DND-41 (cell line): ENCODE measurements at regions not wholly inside any gene's neighbourhood (a gene's known extent, or its start where the extent isn't known, plus 50 kb on each side); places are given as distances from the start of the nearest gene placed in this dataset.

ENCODE experiments used
- ATAC-seq: fragments of 200-7000 bp; cut with Tn5 transposase; 3 replicates; pipeline ENCODE4 v1.9.1; 2021; ENCODE audit warnings: low read depth; ENCODE audit not compliant: insufficient read depth
- DNase-seq: peaks from one replicate; pipeline ENCODE4 v3.0.0-alpha.2; 2020
- H2AFZ ChIP-seq: 2 replicates; pipeline ENCODE4 v1.6.0; 2012; ENCODE audit warnings: low read depth, low read length
- H3K27ac ChIP-seq: 2 replicates; pipeline ENCODE4 v1.5.1; 2012; ENCODE audit warnings: low read length, inconsistent platforms
- H3K27me3 ChIP-seq: fragments of 200-600 bp; sonication (generic); 2 replicates; pipeline ENCODE4 v1.6.0; 2012; ENCODE audit warnings: low read length, mild to moderate bottlenecking, inconsistent platforms; ENCODE audit not compliant: insufficient read depth, poor library complexity
- H3K36me3 ChIP-seq: 2 replicates; pipeline ENCODE4 v1.5.1; 2012; ENCODE audit warnings: low read length, inconsistent platforms; ENCODE audit not compliant: insufficient read depth
- H3K4me1 ChIP-seq: 2 replicates; pipeline ENCODE4 v1.5.1; 2012; ENCODE audit warnings: mild to moderate bottlenecking, low read length; ENCODE audit not compliant: insufficient read depth
- H3K4me2 ChIP-seq: 2 replicates; pipeline ENCODE4 v1.6.0; 2012; ENCODE audit warnings: mild to moderate bottlenecking, moderate library complexity, low read length, inconsistent platforms; ENCODE audit not compliant: insufficient read depth
- H3K4me3 ChIP-seq, 2 experiments: fragments of 200-600 bp in 1 of 2; shearing (Covaris generic) in 1 of 2; 2 replicates each; pipeline ENCODE4 v1.5.1; 2012 to 2016; ENCODE audit warnings: inconsistent platforms in 2 of 2, low read length in 2 of 2, mild to moderate bottlenecking in 2 of 2, low read depth in 1 of 2, moderate library complexity in 1 of 2
- H3K79me2 ChIP-seq: 2 replicates; pipeline ENCODE4 v1.6.0; 2012; ENCODE audit warnings: low read length, inconsistent platforms; ENCODE audit not compliant: insufficient read depth
- H3K9ac ChIP-seq: 2 replicates; pipeline ENCODE4 v1.6.0; 2012; ENCODE audit warnings: low read depth, mild to moderate bottlenecking, inconsistent platforms, low read length, moderate library complexity
- H3K9me3 ChIP-seq: 2 replicates; pipeline ENCODE4 v1.5.1; 2012; ENCODE audit warnings: low read length, moderate library complexity, mild to moderate bottlenecking, inconsistent platforms; ENCODE audit not compliant: insufficient read depth, severe bottlenecking
- H4K20me1 ChIP-seq: 2 replicates; pipeline ENCODE4 v1.6.0; 2012; ENCODE audit warnings: low read length; ENCODE audit not compliant: insufficient read depth
- EZH2 ChIP-seq: IDR thresholded peaks from 3 replicates; pipeline ENCODE4 v1.6.1; 2012; ENCODE audit warnings: borderline replicate concordance, low read depth, mild to moderate bottlenecking, moderate library complexity, low read length, inconsistent platforms; ENCODE audit not compliant: severe bottlenecking
- TF ChIP-seq, protein P1 (sequence below): IDR thresholded peaks from 2 replicates; pipeline ENCODE4 v1.5.1; 2012; ENCODE audit warnings: borderline replicate concordance, low read length, moderate library complexity, mild to moderate bottlenecking; ENCODE audit not compliant: poor library complexity, severe bottlenecking; ENCODE audit errors: extremely low read depth

DNA sequence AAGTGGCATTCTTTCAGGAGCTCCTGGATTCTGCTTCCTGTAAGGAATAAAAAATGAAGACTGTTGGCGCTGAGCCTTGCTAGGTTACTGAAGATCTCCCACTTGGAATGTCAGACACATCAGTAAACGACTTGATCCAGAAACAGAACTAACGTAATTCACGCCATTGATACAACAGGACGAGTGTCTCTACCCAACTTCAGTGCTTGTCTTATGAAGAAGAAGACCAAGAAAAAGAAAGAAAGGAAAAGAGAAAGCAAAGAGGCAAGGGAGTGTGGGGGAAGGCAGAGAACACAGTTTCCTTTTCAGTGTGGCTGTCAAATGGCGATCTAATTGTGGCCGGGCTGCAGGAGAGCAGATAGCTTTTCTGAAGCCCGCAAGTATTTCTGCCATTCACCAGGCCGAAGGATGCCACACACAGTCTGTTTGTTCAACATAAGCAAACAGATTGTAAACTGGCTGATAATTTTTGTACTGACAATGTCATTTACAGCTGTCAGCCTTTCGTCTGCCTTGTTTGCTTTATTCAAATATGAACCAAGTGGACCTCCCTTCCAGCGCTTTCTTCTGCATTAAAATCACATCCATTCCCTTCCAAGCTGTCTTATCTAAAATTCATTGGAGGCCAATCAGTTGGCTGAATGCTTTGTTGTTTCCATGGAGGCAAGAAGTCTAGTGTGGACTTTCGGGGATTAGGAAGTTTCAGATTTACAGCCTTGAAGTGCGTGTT lies 180.6 kb downstream of the FOXA2 start:
- no peaks in the 10 kb centered on the region for H4K20me1 ChIP-seq
- ATAC-seq, result no peak
- H3K9ac ChIP-seq, result no peak overlapping the region
- H3K27ac ChIP-seq, result no peak overlapping the region
- H3K9me3 ChIP-seq, result no peaks in the 10 kb centered on the region
- H3K4me3 ChIP-seq, result no peak overlapping the region
- no peaks in the 10 kb centered on the region for H3K79me2 ChIP-seq
- no peak overlapping the region for H3K4me2 ChIP-seq
- DNase-seq, result no peak
- H3K27me3 ChIP-seq, result peaks cover 11% of the 10 kb centered on the region
- H2AFZ ChIP-seq, result no peak overlapping the region
- H3K4me1 ChIP-seq, result no peaks in the 10 kb centered on the region
- no peaks in the 10 kb centered on the region for H3K36me3 ChIP-seq
- TF ChIP-seq EZH2, result no peak
- TF ChIP-seq, protein P1, sequence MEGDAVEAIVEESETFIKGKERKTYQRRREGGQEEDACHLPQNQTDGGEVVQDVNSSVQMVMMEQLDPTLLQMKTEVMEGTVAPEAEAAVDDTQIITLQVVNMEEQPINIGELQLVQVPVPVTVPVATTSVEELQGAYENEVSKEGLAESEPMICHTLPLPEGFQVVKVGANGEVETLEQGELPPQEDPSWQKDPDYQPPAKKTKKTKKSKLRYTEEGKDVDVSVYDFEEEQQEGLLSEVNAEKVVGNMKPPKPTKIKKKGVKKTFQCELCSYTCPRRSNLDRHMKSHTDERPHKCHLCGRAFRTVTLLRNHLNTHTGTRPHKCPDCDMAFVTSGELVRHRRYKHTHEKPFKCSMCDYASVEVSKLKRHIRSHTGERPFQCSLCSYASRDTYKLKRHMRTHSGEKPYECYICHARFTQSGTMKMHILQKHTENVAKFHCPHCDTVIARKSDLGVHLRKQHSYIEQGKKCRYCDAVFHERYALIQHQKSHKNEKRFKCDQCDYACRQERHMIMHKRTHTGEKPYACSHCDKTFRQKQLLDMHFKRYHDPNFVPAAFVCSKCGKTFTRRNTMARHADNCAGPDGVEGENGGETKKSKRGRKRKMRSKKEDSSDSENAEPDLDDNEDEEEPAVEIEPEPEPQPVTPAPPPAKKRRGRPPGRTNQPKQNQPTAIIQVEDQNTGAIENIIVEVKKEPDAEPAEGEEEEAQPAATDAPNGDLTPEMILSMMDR, result no peak

DNA sequence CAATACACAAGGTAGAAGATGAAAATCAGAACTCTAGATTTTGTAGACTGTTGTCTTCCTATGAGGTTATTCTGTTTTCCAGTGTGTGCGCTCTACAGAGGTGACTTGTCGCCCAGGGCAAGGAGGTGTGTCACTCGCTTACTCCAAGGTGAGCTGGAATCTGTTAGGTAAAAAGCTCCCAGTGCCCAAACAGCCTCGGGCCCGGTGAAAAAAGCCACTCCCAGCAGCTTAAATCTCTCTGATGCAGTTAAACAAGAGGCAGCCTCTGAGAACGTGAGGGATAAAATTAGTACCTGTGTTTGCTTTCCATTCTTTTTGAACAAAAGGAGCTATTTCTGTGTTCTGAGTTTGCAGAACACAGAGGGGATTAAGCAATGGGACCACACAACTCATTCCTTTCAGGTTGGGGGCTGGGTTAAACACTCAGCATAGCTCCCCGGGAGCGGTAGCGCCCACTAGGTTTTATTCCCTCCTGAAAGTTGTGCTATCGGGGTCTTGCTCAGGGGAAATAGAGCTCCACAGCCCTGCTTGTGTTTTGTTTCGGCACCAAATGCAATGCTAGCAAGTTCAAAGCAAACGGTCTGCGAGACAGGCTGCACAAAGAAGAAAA lies 181.2 kb downstream of the FOXA2 start:
- Histone ChIP-seq H2AFZ (no peak overlapping the region), H4K20me1 (no peaks in the 10 kb centered on the region), H3K4me2 (no peak overlapping the region), H3K27ac (no peak overlapping the region), H3K27me3 (peaks cover 11% of the 10 kb centered on the region), H3K79me2 (no peaks in the 10 kb centered on the region), H3K36me3 (no peaks in the 10 kb centered on the region), H3K9ac (no peak overlapping the region), H3K4me1 (no peaks in the 10 kb centered on the region), H3K4me3 (no peak overlapping the region), H3K9me3 (no peaks in the 10 kb centered on the region)
- TF ChIP-seq, protein P1, result no peak
- TF ChIP-seq EZH2, result no peak
- ATAC-seq, result no peak
- no peak for DNase-seq

DNA sequence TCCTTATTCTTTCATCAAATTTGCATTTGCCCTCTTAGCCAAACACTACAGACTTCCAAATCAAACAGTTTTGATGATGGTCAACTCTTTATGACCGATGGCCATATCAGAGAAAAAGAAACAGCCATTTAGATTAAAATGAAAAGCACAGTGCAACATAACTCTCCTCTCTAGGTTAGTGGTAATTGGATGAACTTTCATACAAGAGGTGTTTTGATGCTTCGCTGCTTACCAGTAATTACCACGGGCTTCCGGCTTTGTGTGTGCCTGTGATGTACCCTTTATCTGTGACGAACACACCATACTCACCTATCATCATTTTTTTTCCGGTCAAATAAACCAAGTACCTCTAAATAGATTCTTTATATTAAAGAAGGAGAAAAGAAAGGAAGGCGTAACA lies 181.8 kb downstream of the FOXA2 start:
- DNase-seq (no peak), ATAC-seq (no peak)
- H3K4me2 ChIP-seq, result no peak overlapping the region
- no peaks in the 10 kb centered on the region for H3K9me3 ChIP-seq
- H3K4me3 ChIP-seq, result no peak overlapping the region
- H3K27ac ChIP-seq, result no peak overlapping the region
- H4K20me1 ChIP-seq, result no peaks in the 10 kb centered on the region
- no peak overlapping the region for H2AFZ ChIP-seq
- H3K9ac ChIP-seq, result no peak overlapping the region
- no peaks in the 10 kb centered on the region for H3K4me1 ChIP-seq
- H3K27me3 ChIP-seq, result peaks cover 9% of the 10 kb centered on the region
- H3K36me3 ChIP-seq, result no peaks in the 10 kb centered on the region
- TF ChIP-seq, protein P1, result no peak
- no peak for TF ChIP-seq EZH2
- no peaks in the 10 kb centered on the region for H3K79me2 ChIP-seq
